A673 (cell line): ENCODE measurements at regions not wholly inside any gene's neighbourhood (a gene's known extent, or its start where the extent isn't known, plus 50 kb on each side); places are given as distances from the start of the nearest gene placed in this dataset.

Experiments
- EZH2 ChIP-seq: fragments of 200-600 bp; sonication (generic); IDR thresholded peaks from 2 replicates; pipeline ENCODE4 v1.6.1; 2017; ENCODE audit warnings: borderline replicate concordance, low read depth, mild to moderate bottlenecking, mixed read lengths, antibody characterized with exemption, low read length; ENCODE audit not compliant: poor library complexity, severe bottlenecking
- TF ChIP-seq, protein P1 (sequence below): fragments of 300-800, 200-600 bp; sonication (generic); conservative IDR thresholded peaks from 2 replicates; pipeline ENCODE4 v1.5.1; 2017; ENCODE audit warnings: low read depth, mild to moderate bottlenecking, antibody characterized with exemption, low read length, moderate library complexity, mixed read lengths

DNA sequence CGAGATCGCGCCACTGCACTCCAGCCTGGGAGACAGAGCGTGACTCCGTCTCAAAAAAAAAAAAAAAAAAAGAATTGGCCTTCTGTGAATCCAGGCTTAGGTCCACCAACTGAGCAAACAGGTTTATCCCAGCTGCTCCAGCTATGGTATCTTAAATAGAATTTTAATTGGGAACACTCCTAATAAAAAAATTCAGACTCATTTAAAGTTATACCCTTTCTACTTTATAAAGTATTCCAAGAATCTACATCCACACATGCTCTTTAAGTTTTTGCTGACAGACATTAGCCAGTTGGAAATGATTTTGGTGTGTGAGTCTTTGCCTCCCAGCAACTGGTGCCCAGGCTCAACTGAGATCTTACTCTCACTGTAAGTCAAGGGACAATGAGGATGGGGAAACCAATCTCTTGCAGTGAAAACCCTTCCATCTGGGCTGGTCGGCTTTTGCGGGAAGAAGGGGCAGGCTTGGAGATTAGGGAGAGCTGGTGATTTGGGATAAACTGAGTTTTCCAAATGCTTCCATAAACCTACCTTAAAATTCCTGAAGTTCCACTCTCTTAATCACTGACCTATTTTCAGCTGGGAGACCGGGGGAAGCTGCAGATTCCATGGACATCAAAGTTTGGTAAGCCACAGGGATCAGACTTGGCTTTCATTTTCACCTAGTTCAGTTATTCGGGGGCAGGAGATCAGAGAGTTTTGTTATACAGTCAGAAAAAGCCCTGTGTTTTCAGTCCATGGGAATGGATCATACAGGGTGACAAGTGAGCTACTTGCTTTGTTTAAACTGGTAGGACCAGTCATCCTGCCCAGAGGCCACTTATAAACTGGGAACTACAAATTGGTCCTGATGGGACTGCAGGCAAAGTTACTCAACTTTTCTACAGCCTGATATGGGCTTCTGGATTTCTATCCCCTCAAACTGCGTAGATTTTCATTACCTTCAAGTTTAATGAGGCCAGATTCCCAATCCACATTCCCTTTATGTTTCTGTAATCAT is 89.3 kb upstream of the ZNF746 start:
- TF ChIP-seq, protein P1, sequence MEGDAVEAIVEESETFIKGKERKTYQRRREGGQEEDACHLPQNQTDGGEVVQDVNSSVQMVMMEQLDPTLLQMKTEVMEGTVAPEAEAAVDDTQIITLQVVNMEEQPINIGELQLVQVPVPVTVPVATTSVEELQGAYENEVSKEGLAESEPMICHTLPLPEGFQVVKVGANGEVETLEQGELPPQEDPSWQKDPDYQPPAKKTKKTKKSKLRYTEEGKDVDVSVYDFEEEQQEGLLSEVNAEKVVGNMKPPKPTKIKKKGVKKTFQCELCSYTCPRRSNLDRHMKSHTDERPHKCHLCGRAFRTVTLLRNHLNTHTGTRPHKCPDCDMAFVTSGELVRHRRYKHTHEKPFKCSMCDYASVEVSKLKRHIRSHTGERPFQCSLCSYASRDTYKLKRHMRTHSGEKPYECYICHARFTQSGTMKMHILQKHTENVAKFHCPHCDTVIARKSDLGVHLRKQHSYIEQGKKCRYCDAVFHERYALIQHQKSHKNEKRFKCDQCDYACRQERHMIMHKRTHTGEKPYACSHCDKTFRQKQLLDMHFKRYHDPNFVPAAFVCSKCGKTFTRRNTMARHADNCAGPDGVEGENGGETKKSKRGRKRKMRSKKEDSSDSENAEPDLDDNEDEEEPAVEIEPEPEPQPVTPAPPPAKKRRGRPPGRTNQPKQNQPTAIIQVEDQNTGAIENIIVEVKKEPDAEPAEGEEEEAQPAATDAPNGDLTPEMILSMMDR, result no peak
- no peak for TF ChIP-seq EZH2
